Transverse colon (tissue), 4 donors: ENCODE measurements at regions not wholly inside any gene's neighbourhood (a gene's known extent, or its start where the extent isn't known, plus 50 kb on each side); places are given as distances from the start of the nearest gene placed in this dataset.
A peak's percentile ranks its signal among the peaks of the same experiment; 100 is the strongest.

Experiments used
- DNase-seq: peaks from one replicate; pipeline ENCODE4 v3.0.0-alpha.2; 2019
- H3K27ac ChIP-seq, 4 donors: fragments of 200-600 bp; sonication (generic); 2 replicates each; pipeline ENCODE4 v1.5.1; 2016 to 2018; ENCODE audit warnings: inconsistent platforms in 4 of 4
- H3K27me3 ChIP-seq: fragments of 200-600 bp; sonication (generic); 2 replicates; pipeline ENCODE4 v1.5.1; 2017; ENCODE audit warnings: inconsistent platforms
- H3K36me3 ChIP-seq, 4 donors: fragments of 200-600 bp; sonication (generic); 2 replicates each; pipeline ENCODE4 v1.5.1; 2017 to 2019; ENCODE audit warnings: inconsistent platforms in 4 of 4
- H3K4me1 ChIP-seq, 4 donors: fragments of 200-600 bp; sonication (generic); 2 replicates each; pipeline ENCODE4 v1.5.1; 2017 to 2020; ENCODE audit warnings: inconsistent platforms in 4 of 4
- H3K4me3 ChIP-seq, 4 donors: fragments of 200-600 bp; sonication (generic); 1 replicate in 1 of 4; 2 replicates in 3 of 4; pipeline versions ENCODE4 v1.5.1 to v1.6.1; 2017 to 2019; ENCODE audit warnings: inconsistent platforms in 4 of 4
- H3K9me3 ChIP-seq, 2 donors: fragments of 200-600 bp; sonication (generic); 2 replicates each; pipeline ENCODE4 v1.5.1; 2017 to 2019; ENCODE audit warnings: inconsistent platforms in 2 of 2
- CTCF ChIP-seq, 5 experiments: fragments of 200-600 bp in 3 of 5; fragments of 450-650 bp in 2 of 5; sonication (generic) in 3 of 5; IDR thresholded peaks; 1 replicate in 2 of 5; 2 replicates in 3 of 5; pipeline ENCODE4 v1.5.1; 2016 to 2017; ENCODE audit warnings: antibody characterized with exemption in 5 of 5, inconsistent platforms in 3 of 5, mild to moderate bottlenecking in 2 of 5, moderate library complexity in 1 of 5
- EP300 ChIP-seq: sonication (generic); formaldehyde crosslinking; IDR thresholded peaks from one replicate; pipeline ENCODE4 v1.6.1; 2017; ENCODE audit warnings: antibody characterized with exemption, low read depth
- POLR2A ChIP-seq: fragments of 450-650 bp; IDR thresholded peaks from one replicate; pipeline ENCODE4 v1.6.1; 2016; ENCODE audit warnings: antibody characterized with exemption, mild to moderate bottlenecking, moderate library complexity
- POLR2AphosphoS5 ChIP-seq, 3 donors: sonication (generic); formaldehyde crosslinking; IDR thresholded peaks; one replicate each; pipeline ENCODE4 v1.6.1; 2016; ENCODE audit warnings: antibody characterized with exemption in 3 of 3
- WGBS, 2 donors: methylation state at CpG; one replicate each; pipeline ENCODE4 v1.1.5; 2018; ENCODE audit warnings: low coverage in 1 of 2; 5-methylcytosine and 5-hydroxymethylcytosine counted together
- in situ Hi-C, 4 donors: fragments of 200-750 bp; cut with MboI; loops; one replicate each; pipeline versions ENCODE4 v1.15.0 to v1.15.1; 2017; ENCODE audit warnings: low sequenced_read_pairs in 3 of 4, low pct_ligation_motif_present in 1 of 4, low pct_unique_long_range_greater_than_20kb in 1 of 4
- intact Hi-C: fragments of 100-400 bp; cut with DNase I; formaldehyde crosslinking; loops from one replicate; pipeline ENCODE4 v1.15.1; 2023; ENCODE audit warnings: low total_unique reads

GRCh38 chr3:168467115-168467714 is 371.5 kb upstream of the GOLIM4 start:
- Histone ChIP-seq H3K36me3 (no peaks in the 10 kb centered on the region), H3K27ac (no peak overlapping the region), H3K9me3 (no peaks in the 10 kb centered on the region), H3K4me1 (no peaks in the 10 kb centered on the region), H3K27me3 (no peaks in the 10 kb centered on the region), H3K4me3 (no peak overlapping the region)
- in situ Hi-C loops: loop anchor here in 2 of 4 donors (25.0 kb wide), 1 partner anchor 255 kb away; no protein-coding TSS in a partner anchor
- no peak for DNase-seq
- WGBS, 2 donors: 49 to 66% methylated on average over 5 to 6 of the region's 6 CpGs
- no peak for TF ChIP-seq POLR2A
- TF ChIP-seq CTCF (IDR thresholded peaks at IDR 0.05): peak in 2 of 5 experiments; percentile 17 to 21
- intact Hi-C loops: no loop called here

- H3K27ac ChIP-seq: no peak overlapping the region
- H3K9me3 ChIP-seq: no peaks in the 10 kb centered on the region
- intact Hi-C loops: no loop called here
- no peaks in the 10 kb centered on the region for H3K4me1 ChIP-seq
- DNase-seq: no peak
- no peak overlapping the region for H3K4me3 ChIP-seq
- H3K27me3 ChIP-seq: no peaks in the 10 kb centered on the region
- TF ChIP-seq EP300 (no peak), POLR2AphosphoS5 (IDR thresholded peaks at IDR 0.05) (no peak), POLR2A (no peak), CTCF (IDR thresholded peaks at IDR 0.05) (no peak)
- H3K36me3 ChIP-seq: no peaks in the 10 kb centered on the region
- in situ Hi-C loops: loop anchor here in 2 of 4 donors (25.0 kb wide), 1 partner anchor 249 kb away; no protein-coding TSS in a partner anchor
Observed at GRCh38 chr3:168461793-168462192, 366.1 kb upstream of the GOLIM4 start.

- 42 to 59% methylated on average over 2 of the region's 2 CpGs for WGBS, 2 donors
- H3K27me3 ChIP-seq: no peaks in the 10 kb centered on the region
- no peaks in the 10 kb centered on the region for H3K4me1 ChIP-seq
- no peaks in the 10 kb centered on the region for H3K9me3 ChIP-seq
- in situ Hi-C loops (loop anchor here in 2 of 4 donors (25.0 kb wide), 1 partner anchor 247 kb away; no protein-coding TSS in a partner anchor), intact Hi-C loops (no loop called here)
- DNase-seq: no peak
- H3K27ac ChIP-seq: no peak overlapping the region
- H3K36me3 ChIP-seq: no peaks in the 10 kb centered on the region
- TF ChIP-seq POLR2AphosphoS5 (IDR thresholded peaks at IDR 0.05): no peak
- no peak overlapping the region for H3K4me3 ChIP-seq
Observed at GRCh38 chr3:168459226-168459784, 363.6 kb upstream of the GOLIM4 start.

GRCh38 chr3:168457954-168458539 is 362.3 kb upstream of the GOLIM4 start:
- WGBS, 2 donors: 34 to 39% methylated on average over 4 of the region's 4 CpGs
- in situ Hi-C loops (loop anchor here in 2 of 4 donors (25.0 kb wide), 1 partner anchor 246 kb away; no protein-coding TSS in a partner anchor), intact Hi-C loops (no loop called here)
- Histone ChIP-seq H3K4me1 (no peaks in the 10 kb centered on the region), H3K27ac (no peak overlapping the region), H3K4me3 (no peak overlapping the region), H3K27me3 (no peaks in the 10 kb centered on the region), H3K9me3 (no peaks in the 10 kb centered on the region), H3K36me3 (no peaks in the 10 kb centered on the region)
- TF ChIP-seq EP300 (no peak), POLR2A (no peak), POLR2AphosphoS5 (IDR thresholded peaks at IDR 0.05) (no peak), CTCF (IDR thresholded peaks at IDR 0.05) (no peak)
- no peak for DNase-seq
